GM12892 (cell line): ENCODE measurements at regions not wholly inside any gene's neighbourhood (a gene's known extent, or its start where the extent isn't known, plus 50 kb on each side); places are given as distances from the start of the nearest gene placed in this dataset.

ENCODE experiments used
- POLR2A ChIP-seq: IDR thresholded peaks from 2 replicates; pipeline ENCODE4 v1.6.1; 2011; ENCODE audit warnings: low read depth, low read length, control low read depth
- TAF1 ChIP-seq: IDR thresholded peaks from 2 replicates; pipeline ENCODE4 v1.6.1; 2011; ENCODE audit warnings: low read depth, mild to moderate bottlenecking, control low read depth, low read length, borderline replicate concordance

GRCh38 chr1:219066631-219067349 is 106.9 kb upstream of the LYPLAL1 start:
- no peak for TF ChIP-seq POLR2A
- no peak for TF ChIP-seq TAF1
